HG03064 (cell line): ENCODE measurements at regions not wholly inside any gene's neighbourhood (a gene's known extent, or its start where the extent isn't known, plus 50 kb on each side); places are given as distances from the start of the nearest gene placed in this dataset.
A peak's percentile ranks its signal among the peaks of the same experiment; 100 is the strongest.
"Not testable (repeated sequence)": the region's sequence is repeated elsewhere in the genome, so short reads cannot be mapped to it uniquely, and the experiment has no call there.

Experiments used
- ATAC-seq: cut with Tn5 transposase; IDR thresholded peaks from one replicate; pipeline ENCODE4 v1.9.1; 2021; ENCODE audit warnings: low read depth; ENCODE audit not compliant: unreplicated experiment

DNA sequence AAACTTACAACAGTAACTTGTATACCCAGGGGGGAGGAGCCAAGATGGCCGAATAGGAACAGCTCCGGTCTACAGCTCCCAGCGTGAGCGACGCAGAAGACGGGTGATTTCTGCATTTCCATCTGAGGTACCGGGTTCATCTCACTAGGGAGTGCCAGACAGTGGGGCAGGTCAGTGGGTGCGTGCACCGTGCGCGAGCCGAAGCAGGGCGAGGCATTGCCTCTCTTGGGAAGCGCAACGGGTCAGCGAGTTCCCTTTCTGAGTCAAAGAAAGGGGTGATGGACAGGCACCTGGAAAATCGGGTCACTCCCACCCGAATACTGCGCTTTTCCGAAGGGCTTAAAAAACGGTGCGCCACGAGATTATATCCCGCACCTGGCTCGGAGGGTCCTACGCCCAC, 278.8 kb downstream of the FAM47B start:
- not testable (repeated sequence) for ATAC-seq

DNA sequence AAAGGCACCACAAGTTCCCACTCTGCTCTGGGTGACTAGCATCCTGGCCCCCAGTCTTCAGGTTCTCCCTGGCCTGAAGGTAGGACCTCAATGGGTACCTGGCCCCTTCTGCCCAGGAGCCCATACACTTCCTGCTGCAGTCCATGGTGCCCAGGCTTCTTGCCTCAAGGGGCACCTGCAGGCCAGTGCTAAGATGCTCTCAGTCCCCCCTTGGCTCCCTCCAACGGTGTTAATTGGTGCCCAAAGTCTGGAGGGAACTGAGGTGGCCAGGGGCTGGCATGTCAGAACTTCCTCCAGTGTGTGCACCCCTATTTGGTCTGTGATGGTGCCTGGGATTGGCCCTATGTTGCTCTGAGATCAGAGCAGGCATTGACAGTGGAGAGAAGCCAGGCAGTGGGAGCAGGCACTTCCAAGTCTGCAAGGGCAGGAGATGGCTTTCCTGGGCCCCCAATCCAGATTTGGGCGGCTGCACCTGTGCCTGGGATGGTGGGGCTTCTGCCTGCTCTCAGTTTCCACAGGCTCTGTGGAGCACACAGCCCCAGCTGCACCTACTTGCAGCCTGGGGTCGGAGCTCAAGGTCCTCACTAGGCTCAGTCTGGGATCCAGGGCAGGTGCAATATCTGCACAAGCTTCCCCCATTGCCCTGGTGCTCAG, 301.6 kb downstream of the FAM47B start:
- ATAC-seq: no peak

DNA sequence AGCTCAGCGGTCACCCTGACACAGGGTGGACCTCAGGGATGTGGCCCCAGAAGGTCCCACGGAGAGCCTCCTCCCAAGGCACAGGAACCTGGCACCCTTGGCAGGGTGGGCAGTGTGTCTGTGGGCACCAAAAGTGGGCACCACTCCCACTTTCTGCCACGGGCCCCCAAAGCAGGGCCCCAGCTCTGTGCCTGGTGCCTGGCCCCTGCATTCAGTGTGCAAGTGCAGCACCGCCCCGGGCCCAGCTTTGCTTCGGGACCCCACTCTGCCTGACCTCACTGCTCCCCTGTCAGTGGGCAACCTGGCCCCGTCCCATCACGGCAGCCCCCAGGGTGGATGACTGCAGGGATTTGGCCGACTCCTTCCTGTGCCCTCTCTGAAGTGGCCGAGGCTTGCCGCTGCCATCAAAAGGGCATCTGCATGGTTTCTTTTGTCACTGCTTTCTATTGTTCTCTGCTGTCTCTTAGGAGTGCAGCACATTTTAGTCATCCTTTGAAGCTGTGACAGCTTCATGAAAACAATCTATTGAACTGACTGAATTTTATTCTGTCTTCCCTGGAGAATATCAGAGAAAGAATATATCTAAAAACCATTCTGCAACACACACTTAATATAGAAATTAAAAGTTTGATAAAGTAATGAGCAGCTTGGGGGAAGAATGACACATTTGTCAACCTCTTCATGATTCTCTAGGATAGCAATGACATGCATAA, 302.4 kb downstream of the FAM47B start:
- no peak for ATAC-seq

DNA sequence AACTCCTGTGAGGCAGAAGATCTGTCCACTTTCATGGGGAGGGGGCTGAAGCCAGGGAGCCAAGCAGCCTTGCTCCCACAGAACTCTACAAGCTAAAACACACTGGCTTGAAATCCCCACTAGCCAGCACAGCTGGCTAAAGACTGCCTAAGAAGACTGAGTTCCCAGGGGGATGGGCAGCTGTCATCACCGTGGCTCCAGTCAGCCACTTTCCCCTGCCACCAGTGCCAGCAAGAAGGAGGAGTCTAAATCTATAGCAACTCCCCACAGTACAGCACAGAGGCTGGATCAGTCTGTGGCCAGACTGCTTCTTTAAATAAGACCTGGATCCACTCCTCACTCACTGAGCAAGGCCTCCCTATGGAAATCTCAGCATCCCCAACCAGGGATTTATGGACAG, 308.6 kb downstream of the FAM47B start:
- ATAC-seq: no peak

DNA sequence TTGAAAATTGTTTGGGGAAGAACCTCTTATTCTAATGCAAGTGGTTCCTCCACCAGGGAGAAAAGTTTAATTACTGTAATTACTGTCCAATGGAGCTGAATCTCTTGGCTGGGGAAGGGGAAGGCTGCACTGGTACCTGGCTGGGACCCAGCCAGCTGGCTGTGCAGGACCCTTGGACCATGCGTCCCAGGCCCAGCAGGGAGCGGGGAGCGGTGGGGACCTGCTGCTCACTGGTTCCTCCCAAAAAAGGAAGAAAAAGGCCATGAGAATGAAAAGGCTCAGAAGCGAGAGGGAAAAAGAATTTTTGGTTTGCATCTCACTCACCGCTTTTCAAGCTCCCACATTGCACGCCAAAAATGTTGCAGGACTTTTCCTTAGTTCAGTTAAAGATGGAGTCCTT, 333.5 kb downstream of the FAM47B start:
- no peak for ATAC-seq

DNA sequence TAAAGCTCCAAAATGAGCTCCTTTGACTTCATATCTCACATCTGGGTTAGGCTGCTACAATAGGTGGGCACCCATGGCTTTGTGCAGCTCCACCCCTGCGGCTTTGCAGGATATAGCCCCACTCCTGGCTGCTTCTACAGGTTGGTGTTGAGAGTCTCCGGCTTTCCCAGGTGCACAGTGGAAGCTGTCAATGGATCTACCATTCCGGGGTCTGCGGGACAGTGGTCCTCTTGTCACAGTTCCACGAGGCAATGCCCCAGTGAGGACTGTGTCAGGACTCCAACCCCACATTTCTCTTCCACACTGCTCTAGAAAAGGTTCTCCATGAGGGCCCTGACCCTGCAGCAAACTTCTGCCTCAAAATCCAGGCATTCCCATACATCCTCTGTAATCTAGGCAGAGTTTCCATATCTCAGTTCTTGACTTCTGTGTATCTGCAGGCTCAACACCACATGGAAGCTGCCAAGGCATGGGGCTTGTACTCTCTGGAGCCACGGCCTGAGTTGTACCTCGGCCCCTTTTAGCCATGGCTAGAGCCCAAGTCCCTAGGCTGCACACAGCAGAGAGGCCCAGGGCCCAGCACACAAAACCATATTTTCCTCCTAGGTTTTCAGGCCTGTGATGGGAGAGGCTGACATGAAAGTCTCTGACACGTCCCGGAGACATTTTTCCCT, 342.8 kb downstream of the FAM47B start:
- ATAC-seq: no peak

DNA sequence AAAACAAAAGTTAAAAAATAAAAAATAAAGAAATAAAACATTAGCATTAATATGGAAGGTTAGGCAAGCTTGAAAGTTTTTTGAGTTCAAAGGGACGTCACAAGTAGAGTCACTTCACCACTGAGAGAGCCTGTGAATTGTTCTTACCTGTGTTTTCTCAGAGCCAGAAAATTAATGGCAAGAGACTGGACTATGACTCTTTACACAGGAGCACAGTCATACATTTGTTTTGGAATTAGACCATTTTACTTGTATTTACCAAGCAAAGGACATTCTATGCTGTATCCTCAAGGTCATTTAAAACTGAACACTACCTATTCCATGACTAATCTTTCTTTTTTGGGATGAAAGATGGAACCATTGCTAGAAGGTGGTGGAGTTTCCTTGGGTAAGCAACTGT, 346.1 kb downstream of the FAM47B start:
- ATAC-seq: no peak

DNA sequence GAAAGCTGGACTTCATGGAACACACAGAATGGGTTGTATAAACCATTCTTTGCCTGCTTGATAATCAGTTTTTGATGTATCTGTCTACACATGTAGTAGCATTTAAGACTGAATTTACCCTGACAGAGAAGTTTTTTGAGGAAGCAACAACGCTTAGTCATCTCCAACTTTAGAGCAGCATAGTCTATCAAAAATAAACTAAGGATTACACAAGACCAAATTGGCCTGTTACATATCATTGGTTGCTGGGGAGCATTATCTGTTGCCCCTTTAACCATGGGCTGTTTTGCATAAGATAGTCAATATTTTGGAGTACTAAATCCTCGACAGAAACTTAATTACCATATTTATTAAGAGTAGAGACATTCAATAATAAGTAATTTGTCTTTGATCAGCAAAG, 347.4 kb downstream of the FAM47B start:
- ATAC-seq: no peak

DNA sequence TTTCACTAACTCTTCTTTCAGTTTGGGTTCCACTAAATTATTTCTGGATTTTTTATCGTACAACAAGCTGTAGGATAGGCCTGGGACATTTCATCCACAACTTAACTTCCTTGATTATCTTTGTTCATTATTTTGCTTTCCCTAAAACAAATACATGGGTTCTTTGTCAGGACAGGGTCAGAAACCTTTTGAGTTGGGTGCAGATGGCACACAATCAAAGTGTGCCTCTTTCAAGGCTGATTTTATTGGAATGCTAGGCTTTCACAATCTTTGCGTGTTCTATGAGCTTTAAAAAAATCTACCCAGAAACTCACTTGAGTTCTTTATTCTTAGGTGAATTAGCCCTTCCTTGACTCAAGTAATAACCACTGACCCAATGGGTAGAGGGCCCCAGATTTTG, 348.4 kb downstream of the FAM47B start:
- ATAC-seq: no peak

DNA sequence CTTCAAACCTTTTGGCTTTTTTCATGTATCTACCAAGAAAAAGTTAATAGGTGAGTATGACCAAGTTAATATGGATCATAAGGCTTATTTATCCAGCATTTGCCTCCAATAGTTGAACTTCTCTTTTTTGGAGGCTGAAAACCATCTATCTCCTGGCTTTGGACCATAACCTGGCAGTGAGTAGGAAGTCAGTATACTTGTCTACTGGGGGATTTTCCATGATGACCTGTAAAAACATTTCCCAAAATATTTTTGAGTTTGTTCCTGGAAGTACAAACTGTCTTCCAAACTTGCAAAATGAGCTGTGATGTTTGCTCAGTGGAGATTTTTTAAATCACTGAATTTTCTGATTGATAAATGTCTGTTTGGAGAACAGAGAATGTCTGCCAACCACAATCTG, 349.9 kb downstream of the FAM47B start:
- ATAC-seq: no peak

DNA sequence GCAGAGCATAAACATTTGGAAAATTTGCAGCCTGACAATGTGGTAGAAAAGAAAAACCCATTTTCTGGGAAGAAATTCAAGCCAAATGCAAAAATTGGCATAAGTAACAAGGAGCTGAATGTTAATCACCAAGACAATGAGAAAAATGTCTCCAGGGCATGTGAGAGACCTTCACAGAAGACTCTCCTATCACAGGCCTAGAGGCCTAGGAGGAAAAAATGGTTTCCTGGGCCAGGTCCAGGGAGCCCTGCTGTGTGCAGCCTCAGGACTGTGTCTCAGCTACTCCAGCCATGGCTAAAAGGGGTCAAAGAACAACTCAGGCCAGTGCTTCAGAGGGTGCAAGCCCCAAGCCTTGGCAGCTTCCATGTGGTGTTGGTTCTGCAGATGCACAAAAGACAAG, 362.4 kb downstream of the FAM47B start:
- not testable (repeated sequence) for ATAC-seq

DNA sequence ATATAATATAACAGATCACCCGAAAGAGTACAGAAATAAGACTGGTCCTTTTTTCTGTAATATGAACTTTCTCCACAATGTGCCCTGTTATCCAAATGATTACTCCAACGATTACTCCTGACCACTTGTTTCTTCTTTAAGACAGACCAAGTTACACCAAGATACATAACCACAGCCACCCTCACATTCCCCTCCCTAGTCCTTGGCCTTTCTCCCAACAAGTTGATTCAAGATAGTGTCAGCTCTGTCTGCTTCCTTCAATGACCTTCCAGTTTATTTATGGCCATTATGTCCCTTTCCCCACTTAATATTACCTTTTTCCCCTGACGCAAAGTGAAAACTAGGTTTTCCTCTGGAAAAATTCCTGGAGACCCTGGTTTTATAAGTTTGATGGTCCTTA, 397.2 kb downstream of the FAM47B start:
- no peak for ATAC-seq

DNA sequence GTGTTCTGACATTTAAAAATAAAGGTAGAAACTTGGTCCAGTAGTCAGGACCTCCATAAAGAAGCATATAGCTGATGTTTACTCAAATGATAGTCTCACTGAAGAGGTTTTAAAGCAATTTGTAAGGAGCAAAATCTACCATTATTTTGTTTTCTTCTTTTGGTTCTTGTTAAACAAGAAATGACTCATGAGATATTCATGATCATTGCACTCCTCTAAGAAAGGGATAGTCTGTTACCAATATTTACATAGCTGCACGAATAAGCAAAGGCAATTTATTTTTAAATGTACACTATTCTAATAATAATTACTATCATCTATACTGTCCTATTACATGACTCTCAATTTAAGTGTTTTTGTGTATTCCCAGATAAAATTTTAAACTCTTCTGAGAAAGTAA, 397.9 kb downstream of the FAM47B start:
- no peak for ATAC-seq

DNA sequence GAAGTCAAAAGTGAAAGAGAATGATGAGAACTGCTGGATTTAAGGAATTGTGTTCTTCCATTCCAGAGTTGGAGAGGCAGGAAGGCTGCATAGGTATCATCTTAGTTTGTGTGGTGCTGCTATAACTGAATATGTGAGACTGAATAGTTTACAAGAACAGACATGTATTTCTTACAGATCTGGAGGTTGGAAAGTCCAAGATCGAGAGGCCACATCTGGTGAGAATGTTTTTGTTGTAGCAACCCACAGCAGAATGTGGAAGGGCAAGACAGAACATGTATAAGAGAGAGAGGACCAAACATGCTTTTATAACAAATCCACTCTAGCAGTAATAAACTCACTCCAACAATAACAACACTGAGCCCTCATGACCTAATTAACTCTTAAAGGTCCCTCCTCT, 408.6 kb downstream of the FAM47B start:
- ATAC-seq: no peak

DNA sequence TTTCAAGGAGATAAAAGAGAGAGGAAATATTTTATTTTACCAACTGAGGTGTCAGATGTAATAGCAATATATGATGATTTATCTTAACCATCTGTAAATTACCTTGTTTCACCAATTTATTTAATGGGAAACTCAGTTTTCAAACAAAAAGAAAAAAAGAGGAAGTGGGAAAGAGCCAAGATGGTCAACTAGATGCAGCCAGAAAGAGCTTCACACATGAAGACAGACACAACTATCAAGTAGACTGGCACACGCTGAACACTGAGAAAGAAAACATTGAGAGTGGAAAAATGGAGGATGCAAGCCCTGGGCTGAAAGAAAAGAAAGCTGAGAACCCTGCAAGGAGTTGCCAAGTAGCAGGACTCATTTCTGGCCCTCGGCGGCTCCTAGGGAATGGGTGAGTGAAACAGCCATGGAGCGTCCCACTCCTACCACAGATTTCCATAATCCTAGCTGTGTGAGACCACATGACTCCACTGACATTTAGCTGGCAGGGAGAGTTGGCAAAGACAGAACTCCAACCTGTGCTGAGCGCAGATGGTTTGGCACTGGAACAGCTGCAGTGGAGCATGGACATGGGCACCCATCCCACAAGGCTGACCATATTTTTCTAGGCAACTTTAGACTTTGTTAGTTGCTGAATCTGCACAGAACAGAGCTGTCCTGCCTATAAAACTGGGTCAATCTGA, 409.3 kb downstream of the FAM47B start:
- ATAC-seq: no peak

DNA sequence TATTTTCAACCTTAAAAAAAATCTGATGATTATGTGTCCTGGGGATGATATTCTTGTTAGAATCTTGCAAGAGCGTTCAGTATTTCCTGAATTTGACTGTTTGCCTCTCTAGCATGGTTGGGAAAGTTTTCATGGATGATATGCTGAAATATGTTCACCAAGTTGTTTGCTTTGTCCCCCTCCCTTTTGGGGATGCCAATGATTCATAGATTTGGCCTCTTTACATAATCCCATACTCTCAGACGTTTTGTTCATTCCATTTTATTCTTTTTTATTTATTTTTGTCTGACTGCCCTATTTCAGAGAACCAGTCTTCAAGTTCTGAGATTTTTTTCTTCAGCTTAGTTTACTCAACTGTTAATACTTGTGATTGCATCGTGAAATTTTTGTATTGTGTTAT, 415.1 kb downstream of the FAM47B start:
- no peak for ATAC-seq

DNA sequence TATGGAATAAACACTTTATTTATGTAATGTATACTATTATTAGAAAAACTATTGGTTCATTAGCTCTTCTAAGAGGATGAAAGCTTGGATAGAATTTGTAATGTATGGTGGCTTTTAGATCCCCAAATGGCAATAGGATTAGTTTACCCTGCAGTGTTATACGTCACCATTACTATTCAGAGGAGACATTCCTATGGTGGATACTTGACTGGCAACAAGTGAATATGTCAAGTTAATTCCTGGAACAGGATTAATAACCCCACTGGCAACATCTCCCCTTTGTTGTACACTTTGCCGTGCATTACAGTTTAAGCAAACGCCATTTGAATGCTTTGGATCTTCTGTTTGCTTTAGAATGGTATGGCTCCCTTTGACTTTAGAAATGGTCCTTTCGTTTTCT, 420.3 kb downstream of the FAM47B start:
- no peak for ATAC-seq

DNA sequence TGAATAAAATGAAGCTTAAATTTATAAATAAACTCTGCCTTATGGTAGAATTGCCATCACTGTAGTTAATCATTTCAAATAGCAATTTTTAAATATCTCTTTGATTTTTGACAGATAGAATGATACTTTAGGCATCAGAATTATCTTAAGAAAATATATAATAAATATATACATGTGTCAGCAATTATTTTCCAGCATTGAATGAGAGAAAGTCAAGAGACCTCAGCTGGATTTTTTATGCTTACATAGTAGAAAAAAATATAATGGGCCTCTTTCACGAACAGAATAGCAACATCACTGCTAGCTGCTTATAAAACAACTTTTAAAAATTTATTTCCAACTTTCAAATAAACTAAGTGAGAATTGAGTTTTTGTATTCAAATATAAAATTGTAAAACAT, 424.0 kb upstream of the MAGEB16 start:
- ATAC-seq: no peak

DNA sequence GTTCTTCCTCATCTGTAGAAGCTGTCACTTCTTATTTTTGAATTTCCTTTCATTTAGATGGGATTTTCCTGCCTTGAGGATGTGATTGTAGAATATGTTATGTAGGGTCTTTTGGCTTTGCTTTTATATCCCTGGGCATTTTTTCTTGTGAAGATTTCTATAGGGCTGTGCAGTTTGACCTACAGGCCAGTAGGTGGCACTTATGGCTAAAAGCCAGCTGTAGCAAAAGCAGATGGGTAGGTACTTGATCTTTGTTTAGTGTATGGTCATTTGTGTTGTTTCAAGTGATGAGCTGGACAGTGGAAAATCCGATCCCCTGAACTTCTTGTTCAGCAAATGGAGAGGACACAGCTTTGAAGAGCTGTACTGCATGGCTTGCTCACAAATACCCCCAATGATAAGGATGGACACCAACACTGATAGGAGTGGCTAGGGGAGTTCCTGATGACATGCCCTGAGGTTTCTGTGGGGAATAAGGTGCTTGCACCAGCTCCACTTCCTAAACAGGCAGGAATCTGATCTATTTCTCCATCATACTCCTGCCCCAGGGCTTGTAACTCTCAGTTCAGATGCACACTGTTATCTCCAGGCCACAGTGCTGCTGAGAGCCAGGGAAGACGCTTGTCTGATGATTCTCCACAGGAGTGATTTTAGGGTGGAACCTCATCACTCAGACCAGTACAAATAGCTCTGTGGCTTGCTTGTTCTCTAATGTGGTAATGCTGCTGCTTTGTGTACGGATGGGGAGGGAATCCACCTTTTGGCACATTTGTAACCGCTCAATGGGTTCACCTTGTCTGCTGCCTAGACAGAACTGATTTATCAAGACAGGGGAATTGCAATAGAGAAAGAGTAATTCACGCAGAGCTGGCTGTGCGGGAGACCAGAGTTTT, 417.1 kb upstream of the MAGEB16 start:
- peak; percentile 77 for ATAC-seq

DNA sequence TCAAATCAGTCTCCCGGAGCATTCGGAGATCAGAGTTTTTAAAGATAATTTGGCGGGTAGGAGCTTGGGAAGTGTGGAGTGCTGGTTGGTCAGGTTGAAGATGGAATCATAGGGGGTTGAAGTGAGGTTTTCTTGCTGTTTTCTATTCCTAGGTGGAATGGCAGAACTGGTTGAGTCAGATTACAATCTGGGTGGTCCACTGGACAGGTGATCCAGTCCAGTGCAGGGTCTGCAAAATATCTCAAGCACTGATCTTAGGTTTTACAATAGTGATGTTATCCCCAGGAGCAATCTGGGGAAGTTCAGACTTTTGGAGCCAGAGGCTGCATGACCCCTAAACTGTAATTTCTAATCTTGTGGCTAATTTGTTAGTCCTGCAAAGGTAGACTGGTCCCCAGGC, 416.4 kb upstream of the MAGEB16 start:
- ATAC-seq: not testable (repeated sequence)
